ENCODE measurements at regions not wholly inside any gene's neighbourhood (a gene's known extent, or its start where the extent isn't known, plus 50 kb on each side); places are given as distances from the start of the nearest gene placed in this dataset.
"Not testable (repeated sequence)": the region's sequence is repeated elsewhere in the genome, so short reads cannot be mapped to it uniquely, and the experiment has no call there.

DNA sequence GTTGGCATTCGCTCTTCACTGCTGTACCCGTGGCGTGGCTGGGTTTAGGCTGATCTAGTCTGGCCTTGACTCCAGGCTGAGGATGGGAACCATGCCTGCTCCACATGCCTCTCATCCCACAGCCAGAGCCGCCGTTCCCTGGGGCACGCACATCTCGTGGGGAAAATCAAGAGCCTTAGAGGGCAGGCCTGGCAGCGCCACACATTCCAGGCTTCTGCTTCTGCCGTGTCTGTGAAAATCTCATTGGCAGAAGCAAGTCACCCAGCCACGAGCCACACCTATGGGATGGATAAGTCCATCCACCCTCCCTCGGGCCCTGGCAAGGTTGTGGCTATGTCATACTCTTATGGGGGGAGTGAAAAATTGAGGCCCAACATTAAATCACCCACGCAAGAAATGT is 102.6 kb upstream of the LPCAT1 start:
- DNase-seq = not testable (repeated sequence)

DNA sequence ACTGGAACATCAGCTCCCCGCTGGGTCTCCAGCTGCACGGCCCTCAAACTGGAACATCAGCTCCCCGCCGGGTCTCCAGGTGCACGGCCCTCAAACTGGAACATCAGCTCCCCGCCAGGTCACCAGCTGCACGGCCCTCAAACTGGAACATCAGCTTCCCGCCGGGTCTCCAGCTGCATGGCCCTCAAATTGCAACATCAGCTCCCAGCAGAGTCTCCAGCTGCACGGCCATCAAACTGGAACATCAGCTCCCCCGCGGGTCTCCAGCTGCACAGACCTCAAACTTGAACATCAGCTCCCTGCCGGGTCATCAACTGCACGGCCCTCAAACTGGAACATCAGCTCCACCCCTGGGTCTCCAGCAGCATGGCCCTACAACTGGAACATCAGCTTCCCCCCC is 95.8 kb upstream of the LPCAT1 start:
- DNase-seq = not testable (repeated sequence)

DNA sequence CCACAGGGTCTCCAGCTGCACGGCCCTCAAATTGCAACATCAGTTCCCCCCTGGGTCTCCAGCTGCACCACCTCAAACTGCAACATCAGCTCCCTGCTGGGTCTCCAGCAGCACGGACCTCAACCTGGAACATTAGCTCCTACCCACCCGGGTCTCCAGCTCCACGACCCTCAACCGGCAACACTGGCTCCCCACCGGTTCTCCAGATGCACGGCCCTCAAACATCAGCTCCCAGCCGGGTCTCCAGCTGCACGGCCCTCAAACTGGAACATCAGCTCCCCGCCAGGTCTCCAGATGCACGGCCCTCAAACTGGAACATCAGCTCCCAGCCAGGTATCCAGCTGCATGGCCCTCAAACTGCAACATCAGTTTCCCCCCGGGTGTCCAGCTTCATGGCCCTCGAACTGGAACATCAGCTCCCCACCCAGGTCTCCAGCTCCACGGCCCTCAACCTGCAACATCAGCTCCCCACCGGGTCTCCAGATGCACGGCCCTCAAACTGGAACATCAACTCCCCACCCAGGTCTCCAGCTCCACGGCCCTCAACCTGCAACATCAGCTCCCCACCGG is 94.6 kb upstream of the LPCAT1 start:
- not testable (repeated sequence) for DNase-seq

DNA sequence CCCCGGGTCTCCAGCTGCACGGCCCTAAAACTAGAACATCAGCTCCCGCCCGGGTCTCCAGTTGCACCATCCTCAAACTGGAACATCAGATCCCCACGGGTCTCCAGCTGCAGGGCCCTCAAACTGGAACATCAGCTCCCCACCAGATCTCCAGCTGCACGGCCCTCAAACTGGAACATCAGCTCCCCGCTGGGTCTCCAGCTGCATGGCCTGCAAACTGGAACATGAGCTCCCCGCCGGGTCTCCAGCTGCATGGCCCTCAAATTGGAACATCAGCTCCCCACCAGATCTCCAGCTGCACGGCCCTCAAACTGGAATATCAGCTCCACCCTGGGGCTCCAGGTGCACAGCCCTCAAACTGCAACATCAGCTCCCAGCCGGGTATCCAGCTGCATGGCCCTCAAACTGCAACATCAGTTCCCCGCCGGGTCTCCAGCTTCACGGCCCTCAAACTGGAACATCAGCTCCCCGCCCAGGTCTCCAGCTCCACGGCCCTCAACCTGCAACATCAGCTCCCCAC is 93.5 kb upstream of the LPCAT1 start:
- not testable (repeated sequence) for DNase-seq

DNA sequence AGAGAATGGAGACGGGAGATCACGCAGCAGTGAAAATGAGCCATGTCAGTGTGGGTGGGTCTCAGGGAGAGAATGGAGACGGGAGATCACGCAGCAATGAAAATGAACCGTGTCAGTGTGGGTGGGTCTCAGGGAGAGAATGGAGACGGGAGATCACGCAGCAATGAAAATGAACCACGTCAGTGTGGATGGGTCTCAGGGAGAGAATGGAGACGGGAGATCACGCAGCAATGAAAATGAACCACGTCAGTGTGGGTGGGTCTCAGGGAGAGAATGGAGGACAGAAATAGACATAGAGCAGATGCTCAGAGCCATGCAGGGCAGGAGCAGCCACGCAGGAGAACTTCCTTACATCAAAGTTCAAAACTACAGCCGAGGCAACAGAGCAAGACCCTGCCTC is 89.8 kb upstream of the LPCAT1 start:
- not testable (repeated sequence) for DNase-seq

DNA sequence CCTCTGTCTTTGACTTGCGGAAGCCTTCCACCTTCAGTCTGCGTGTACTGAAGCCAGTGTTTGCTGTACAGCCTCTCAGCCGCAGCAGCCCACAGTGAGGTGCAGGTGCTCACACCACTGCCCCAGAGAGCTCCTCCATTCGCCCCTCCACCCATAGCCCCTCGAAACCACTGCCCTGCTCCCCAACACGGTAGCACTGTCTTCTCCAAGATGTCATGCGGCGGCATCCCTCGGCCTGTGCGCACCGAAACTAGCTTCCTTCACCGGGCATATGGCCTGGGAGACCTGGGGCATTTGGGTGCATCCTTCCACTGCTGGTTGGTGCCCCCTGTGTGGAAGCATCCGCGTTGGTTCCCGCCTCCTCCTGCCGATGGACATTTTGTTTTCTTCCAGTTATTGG is 86.8 kb upstream of the LPCAT1 start:
- DNase-seq = not testable (repeated sequence)

DNA sequence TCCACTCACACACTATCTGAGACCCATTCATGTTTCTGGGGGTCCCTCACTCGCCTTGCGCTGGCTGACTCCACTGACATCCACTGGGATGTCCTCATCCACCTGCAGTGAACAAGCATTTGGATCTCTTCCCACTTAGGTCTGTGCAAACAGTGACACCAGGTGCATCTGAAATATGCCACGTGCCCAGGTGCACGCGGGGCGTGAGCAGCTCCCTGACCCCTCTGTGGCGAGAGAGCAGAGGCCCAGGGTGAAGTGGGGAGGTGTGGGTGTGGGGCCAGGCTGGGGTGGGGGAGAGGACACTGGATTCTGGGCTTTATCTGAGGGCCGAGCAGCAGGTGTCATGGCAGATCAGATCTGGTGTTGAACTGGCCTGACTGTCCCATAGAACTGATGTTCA is 85.4 kb upstream of the LPCAT1 start:
- not testable (repeated sequence) for DNase-seq

DNA sequence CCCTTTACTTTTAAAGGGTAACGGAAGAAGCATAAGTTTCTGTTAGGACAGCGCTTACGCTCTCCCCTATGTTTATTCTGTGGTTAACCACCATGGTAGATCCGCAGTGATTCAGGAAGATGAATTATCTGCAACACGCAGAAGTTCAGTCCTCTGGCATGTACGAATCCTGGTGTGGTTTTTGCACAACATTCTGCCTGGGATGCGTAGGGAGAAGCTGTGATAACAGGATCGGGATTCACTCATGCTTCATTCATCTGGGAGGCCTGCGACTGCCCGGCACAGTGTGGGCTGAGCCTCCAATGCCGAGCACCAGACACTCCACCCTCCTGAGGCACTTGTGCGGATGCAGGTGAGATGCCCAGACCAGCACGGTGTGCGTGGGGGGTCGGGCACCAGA is 84.6 kb upstream of the LPCAT1 start:
- DNase-seq = not testable (repeated sequence)

DNA sequence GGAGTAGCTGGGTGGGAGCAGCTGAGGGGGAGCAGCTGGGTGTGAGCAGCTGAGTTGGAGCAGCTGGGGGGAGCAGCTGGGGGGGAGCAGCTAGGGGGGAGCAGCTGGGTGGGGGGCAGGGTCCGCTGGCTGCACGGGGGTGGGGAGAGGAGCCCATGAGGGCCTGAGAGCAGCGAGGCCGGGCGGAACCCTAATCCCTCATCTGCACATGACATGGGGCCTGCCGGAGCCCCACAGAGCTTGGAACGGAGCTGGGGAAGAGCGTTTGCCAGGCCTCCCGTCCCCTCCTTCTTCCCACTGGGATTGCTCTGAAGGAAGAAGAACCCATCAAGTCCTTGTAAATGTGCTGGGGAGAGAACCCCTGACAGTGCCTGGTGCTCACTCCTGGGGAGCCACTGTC is 83.2 kb upstream of the LPCAT1 start:
- not testable (repeated sequence) for DNase-seq

DNA sequence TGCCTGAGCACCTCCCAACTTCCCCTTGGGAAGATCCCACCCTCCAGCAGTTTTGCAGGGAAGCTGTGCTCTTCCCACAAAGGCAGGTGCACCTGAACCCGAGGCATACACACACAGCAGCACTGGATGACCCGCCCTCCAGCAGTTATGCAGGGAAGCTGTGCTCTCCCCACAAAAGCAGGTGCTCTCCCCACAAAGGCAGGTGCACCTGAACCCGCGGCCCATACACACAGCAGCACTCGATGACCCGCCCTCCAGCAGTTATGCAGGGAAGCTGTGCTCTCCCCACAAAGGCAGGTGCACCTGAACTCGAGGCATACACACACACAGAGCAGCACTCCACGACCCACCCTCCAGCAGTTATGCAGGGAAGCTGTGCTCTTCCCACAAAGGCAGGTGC is 80.2 kb upstream of the LPCAT1 start:
- peak; percentile 70 for DNase-seq

DNA sequence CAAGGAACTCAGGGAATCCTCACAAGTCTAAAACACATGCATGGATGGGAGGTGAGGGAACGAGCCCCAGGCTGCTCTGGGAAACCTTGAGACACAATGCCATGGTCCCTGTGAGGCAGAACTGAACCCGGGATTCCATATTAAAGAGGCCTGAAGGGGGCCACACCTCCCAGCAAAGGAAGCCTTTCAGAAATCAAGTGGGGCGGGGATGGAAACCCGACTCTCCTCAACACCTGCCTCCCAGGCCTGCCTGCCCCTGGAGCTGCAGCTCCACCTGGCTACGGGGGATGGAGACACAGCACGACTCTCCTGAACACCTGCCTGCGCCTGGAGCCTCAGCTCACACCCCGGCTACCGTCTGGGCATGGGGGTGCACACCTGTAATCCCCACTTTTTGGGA is 77.8 kb upstream of the LPCAT1 start:
- peak; percentile 87 for DNase-seq

DNA sequence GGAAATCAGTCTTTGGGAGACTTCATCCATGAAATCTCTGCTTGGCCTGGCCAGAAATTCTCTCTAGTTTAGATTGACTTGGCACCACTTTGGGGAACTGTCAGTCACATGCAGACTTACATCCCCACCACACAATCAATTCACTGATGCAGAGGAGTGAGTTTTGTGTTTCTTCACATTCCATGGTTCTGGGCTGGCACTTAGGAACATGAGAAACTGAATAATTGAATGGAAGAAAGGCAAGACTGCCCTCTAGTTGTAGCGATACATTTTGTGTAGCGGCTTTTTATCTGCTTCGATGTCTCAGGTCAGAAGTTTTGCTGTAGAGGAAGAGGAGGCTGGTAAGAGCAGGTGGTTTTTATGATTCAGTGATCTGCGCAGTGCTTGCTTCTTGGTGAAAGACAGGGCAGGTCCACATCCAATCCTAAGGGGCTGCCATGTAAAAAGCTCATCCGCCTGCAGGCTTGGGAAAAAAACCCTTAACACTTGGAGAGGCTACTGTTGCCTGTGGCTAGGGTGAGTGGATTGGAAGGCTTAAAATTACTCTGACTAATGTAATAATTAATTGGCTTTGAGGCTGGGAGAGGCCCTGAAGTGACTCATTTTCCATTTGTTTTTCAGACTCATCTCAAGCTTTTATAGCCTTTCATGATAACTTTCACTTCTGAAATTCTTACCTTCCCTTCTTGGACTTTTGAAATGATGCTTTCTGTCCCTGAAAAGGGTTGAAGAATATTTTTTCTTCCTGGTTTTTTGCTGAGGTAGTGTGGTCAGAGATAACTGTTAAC is 75.4 kb upstream of the LPCAT1 start:
- not testable (repeated sequence) for DNase-seq

DNA sequence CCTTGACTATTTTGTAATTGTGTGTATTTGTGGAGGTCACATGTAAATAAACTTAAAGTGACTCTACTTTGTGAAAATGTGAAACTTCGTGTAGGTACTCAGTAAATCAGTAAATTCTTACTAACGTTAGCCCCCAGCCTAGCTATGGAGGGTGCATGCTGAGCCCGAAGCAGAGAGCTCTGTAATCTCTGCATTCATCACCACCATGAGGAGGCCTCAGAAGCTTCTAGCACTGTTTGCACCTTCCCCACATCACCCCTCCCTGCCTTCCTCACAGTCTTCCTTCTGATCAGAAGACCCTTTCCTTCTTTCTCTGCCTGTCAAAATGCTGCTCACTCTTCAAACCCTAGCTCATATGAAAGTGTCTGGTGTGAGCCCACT is 73.3 kb upstream of the LPCAT1 start:
- DNase-seq = not testable (repeated sequence)

DNA sequence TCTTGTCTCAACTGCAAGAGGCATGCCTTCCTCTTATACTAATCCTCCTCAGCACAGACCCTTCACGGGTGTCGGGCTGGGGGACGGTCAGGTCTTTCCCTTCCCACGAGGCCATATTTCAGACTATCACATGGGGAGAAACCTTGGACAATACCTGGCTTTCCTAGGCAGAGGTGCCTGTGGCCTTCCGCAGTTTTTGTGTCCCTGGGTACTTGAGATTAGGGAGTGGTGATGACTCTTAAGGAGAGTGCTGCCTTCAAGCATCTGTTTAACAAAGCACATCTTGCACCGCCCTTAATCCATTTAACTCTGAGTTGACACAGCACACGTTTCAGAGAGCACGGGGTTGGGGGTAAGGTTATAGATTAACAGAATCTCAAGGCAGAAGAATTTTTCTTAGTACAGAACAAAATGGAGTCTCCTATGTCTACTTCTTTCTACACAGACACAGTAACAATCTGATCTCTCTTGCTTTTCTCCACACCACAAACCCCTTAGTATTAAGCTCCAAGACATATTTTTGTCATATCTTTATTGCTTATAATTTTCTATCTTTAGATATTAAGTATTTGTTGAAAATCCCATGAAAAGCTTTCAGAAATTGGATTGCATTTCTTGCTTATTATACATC is 72.8 kb upstream of the LPCAT1 start:
- DNase-seq = not testable (repeated sequence)

DNA sequence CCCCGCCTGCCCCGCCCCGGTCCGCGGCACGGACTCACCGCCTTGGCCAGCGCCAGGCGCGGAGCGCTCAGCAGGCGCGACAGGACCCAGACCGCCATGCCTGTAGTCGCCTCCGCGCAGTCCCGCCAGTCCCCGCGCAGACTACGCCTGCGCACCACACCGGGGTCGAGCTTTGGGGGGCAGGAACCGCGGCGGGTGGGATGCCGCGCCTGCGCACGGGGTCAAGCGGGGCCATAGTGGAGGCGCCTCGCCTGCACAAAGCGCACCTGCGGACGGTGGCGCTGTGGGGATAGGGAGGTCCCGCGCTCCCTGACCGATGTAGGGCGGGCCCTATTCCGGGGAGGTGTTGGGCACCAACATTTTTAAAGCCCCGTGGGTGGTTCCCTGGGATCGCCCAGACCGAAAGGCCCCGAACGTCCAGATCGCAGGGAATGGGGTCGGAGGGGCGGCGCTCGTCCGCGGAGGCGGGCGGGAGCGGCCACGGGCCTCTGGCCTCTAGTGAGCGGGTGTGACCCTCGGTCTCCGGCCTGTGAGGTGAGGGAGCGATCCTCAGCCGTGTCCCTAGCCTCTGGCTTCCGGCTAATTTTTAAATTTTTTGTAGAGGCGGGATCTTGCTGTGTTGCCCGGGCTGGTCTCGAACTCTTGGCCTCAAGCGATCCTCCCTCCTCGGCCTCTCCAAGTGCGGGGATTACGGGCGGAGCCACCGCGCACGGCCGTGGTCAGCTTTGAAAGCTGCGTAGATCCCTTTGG is 70.8 kb upstream of the LPCAT1 start:
- DNase-seq = peak; percentile 72

DNA sequence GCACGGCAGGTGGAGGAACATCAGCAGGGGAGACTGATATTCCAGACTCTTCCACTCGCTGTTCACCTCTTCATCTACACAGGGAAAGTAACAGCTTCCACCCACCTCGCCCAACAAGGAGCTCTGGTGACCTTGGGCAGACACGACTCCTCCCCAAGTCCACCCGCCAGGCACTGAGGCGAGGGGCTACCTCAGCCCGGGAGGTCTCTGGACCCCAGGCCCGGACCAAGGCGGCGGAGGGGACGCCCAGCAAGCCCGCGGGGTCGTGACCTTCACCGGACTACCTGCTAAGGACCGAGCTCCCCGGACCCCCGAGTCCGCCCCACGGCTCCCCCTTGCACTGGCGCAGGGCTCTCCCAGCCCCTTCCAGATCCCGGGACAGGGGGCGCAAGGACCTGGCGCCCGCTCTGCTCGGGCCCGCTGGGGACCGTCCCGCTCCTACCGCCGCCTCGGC is 70.2 kb upstream of the LPCAT1 start:
- DNase-seq = no peak

DNA sequence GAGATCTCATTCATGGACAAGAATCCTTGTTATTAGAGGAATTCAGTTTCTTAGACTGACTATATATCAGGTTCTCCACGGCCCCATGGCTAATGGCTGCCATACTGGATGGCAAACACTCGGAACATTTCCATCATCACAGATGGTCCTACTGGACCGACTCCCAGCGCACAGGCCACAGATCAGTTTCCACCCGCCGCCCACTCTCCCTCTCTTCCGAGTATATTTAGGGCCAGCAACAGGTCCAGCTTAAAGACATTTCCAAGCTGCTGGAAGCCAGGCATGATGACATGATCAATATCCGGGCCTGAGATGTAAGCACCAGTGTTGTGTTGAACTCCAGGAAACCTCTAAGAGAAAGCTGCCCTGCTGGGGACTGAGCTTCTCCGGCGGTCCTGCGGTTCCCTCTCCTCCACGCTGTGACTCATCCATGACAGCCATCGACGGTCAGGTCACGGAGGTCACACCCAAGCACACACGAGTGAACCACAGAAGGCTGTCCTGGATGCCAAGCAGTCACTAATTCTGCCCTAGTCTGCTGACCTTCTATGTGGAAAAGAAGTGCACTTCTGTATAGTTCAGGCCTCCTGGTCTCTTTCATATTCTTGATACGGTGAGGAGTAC is 64.4 kb upstream of the LPCAT1 start:
- not testable (repeated sequence) for DNase-seq

DNA sequence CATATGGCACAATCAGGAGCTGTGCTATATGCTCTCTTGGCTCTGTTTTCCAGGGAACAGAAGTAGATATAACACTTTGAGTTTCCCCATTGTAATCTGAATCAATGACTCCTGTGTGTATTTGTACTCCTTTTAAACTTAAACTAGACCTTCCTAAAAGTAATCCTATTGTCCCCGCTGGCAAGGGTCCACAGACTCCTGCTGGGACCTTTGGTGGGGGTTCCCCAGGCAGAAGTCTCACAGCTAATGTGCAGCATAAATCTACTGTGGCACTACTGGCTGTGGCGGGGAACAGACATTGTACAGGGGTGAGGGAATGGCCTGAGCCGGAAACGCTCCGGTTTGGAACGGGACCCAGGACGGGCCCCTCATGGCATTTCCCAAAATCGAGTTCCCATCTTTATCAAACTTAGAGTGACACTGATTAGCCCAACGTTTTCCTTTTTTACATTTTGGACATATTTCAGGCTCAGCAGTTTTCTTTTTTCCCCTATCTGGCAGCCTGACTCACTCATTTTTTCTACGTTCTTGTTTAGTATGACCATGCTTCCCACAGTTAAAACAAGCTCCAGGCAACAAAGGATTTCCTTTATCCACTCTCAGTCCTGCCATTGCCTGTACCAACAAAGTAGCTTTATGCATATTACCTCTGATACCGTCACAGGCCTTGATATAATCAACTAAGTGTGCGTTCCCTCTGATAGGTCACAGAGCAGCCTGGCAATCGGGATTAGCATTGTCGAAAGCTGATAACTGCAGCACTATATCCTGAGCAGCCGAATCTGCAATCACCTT is 59.5 kb upstream of the LPCAT1 start:
- not testable (repeated sequence) for DNase-seq

DNA sequence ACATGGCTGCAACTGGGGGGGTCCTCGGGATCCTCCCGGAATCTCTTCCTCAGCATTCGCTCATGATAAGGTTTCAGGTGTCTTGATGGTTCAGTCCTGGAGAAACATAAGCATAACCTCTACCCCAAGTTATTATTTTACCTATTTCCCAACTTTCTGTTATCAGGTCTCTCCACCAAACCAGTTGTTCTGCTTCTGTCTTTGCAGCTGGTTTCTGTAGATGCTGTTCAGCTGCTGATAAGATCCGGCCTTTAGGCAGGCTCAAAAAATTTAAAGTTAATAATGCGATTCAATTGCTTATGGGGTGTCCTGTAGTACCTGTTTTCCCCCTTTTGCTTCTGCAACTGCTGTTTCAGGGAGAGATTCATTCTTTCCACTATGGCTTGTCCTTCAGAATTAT is 55.6 kb upstream of the LPCAT1 start:
- DNase-seq = not testable (repeated sequence)

DNA sequence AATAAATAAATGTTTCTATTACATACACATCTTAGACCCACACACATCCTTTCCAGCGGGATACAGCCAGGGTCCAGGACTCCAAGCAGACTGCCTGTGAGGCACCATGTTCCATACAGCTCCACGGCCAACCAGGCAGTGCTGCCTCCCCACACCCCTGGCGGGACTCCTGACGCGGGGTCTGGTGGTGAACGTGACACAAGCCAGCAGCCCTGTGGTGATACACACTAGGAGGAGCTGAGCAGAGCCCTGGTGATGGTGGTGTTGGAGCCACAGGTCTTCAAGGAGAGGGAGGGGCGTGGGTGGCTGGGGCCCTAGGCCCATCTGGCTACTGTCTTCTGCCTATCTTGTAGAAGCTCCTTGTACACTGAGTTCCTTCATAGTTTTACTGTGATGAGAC is 53.1 kb upstream of the LPCAT1 start:
- not testable (repeated sequence) for DNase-seq

DNA sequence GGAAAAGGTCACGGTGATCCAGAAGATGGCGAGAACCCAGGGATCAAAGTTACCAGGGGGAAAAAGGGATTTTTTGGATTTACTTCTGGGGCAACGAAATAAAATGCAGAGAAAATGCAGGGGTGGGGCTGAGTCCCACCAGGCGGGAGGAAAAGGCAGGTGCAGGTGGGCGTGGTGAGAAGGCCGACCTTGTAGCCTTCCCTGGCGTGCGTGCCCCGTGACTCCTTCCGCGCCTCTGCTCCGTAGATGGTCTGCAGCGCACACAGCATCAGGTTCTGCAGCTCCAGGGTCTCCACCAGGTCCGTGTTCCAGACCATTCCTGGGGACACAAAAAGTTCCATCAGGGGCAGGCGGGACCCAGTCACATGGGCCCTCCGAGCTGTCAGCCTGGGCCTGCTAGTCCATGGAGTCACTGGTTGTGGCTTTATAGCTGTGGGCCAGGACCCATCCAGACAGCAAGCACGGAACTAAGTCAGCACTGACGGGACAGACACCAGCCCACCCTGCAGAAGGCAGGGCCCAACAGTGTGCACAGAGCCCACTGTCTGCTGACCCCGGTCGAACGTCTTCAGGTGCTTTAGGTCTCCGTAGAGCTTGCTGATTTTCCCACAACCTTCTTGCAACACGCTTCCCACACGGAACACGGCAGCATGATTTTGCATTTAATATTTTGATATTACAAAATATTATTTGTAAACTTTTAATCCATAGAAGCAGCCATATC is 52.4 kb upstream of the LPCAT1 start:
- DNase-seq = not testable (repeated sequence)
